AG08396 (cell line): ENCODE measurements at regions not wholly inside any gene's neighbourhood (a gene's known extent, or its start where the extent isn't known, plus 50 kb on each side); places are given as distances from the start of the nearest gene placed in this dataset.

Experiments
- DNase-seq: peaks from one replicate; pipeline ENCODE4 v3.0.0; 2012; ENCODE audit warnings: low spot score, mixed read lengths

- no peak for DNase-seq
These were observed 466.4 kb upstream of the SMC2 start for GRCh38 chr9:103627731-103628130.

GRCh38 chr9:103649086-103649485 lies 445.0 kb upstream of the SMC2 start:
- DNase-seq = no peak

GRCh38 chr9:103658156-103658555 lies 436.0 kb upstream of the SMC2 start:
- no peak for DNase-seq

GRCh38 chr9:103660830-103661229 lies 433.3 kb upstream of the SMC2 start:
- no peak for DNase-seq

- no peak for DNase-seq
These were observed 432.4 kb upstream of the SMC2 start for GRCh38 chr9:103661663-103662062.

GRCh38 chr9:103669296-103669695 lies 424.8 kb upstream of the SMC2 start:
- no peak for DNase-seq

GRCh38 chr9:103674271-103674670 lies 419.8 kb upstream of the SMC2 start:
- DNase-seq = no peak

- DNase-seq = no peak
These were observed 413.5 kb upstream of the SMC2 start for GRCh38 chr9:103680581-103680980.

GRCh38 chr9:103681435-103681834 lies 412.7 kb upstream of the SMC2 start:
- DNase-seq = no peak

- DNase-seq = no peak
These were observed 393.7 kb upstream of the SMC2 start for GRCh38 chr9:103700195-103700962.

- no peak for DNase-seq
These were observed 391.5 kb upstream of the SMC2 start for GRCh38 chr9:103702572-103702971.

GRCh38 chr9:103707181-103707580 lies 386.9 kb upstream of the SMC2 start:
- no peak for DNase-seq

GRCh38 chr9:103709366-103709765 lies 384.7 kb upstream of the SMC2 start:
- no peak for DNase-seq

GRCh38 chr9:103713631-103714030 lies 380.5 kb upstream of the SMC2 start:
- no peak for DNase-seq

GRCh38 chr9:103714992-103715391 lies 379.1 kb upstream of the SMC2 start:
- DNase-seq = no peak

GRCh38 chr9:103721056-103721455 lies 373.1 kb upstream of the SMC2 start:
- no peak for DNase-seq

GRCh38 chr9:103730866-103731265 lies 363.2 kb upstream of the SMC2 start:
- no peak for DNase-seq

GRCh38 chr9:103731541-103731940 lies 362.6 kb upstream of the SMC2 start:
- no peak for DNase-seq

- DNase-seq = no peak
These were observed 359.6 kb upstream of the SMC2 start for GRCh38 chr9:103734471-103734870.

GRCh38 chr9:103755441-103755840 lies 338.7 kb upstream of the SMC2 start:
- no peak for DNase-seq

GRCh38 chr9:103755986-103756385 lies 338.1 kb upstream of the SMC2 start:
- no peak for DNase-seq

GRCh38 chr9:103757062-103757461 lies 337.0 kb upstream of the SMC2 start:
- no peak for DNase-seq

- DNase-seq = no peak
These were observed 332.6 kb upstream of the SMC2 start for GRCh38 chr9:103761466-103761865.

- no peak for DNase-seq
These were observed 304.4 kb upstream of the SMC2 start for GRCh38 chr9:103789686-103790085.
